Osteocyte (in vitro differentiated cells): ENCODE measurements at regions not wholly inside any gene's neighbourhood (a gene's known extent, or its start where the extent isn't known, plus 50 kb on each side); places are given as distances from the start of the nearest gene placed in this dataset.

Experiments used
- DNase-seq: peaks from one replicate; pipeline ENCODE4 v3.0.0; 2021; ENCODE audit warnings: mixed read lengths; ENCODE audit not compliant: unreplicated experiment; ENCODE audit errors: extremely low spot score
- H3K27ac Mint-ChIP-seq: one replicate; pipeline ENCODE4 v1.8.0; 2021; ENCODE audit warnings: mild to moderate bottlenecking, mixed read lengths; ENCODE audit not compliant: unreplicated experiment
- H3K27me3 Mint-ChIP-seq: one replicate; pipeline ENCODE4 v1.8.0; 2021; ENCODE audit warnings: mixed read lengths; ENCODE audit not compliant: unreplicated experiment
- H3K36me3 Mint-ChIP-seq: one replicate; pipeline ENCODE4 v1.8.0; 2021; ENCODE audit warnings: mixed read lengths; ENCODE audit not compliant: unreplicated experiment
- H3K4me1 Mint-ChIP-seq: one replicate; pipeline ENCODE4 v1.8.0; 2021; ENCODE audit warnings: mixed read lengths; ENCODE audit not compliant: unreplicated experiment
- H3K4me3 Mint-ChIP-seq: one replicate; pipeline ENCODE4 v1.8.0; 2021; ENCODE audit warnings: mild to moderate bottlenecking, moderate library complexity, mixed read lengths; ENCODE audit not compliant: unreplicated experiment
- H3K9me3 Mint-ChIP-seq: one replicate; pipeline ENCODE4 v1.8.0; 2021; ENCODE audit warnings: mixed read lengths; ENCODE audit not compliant: unreplicated experiment
- CTCF ChIP-seq: fragments of 200-600 bp; sonication (generic); IDR thresholded peaks from 2 replicates; pipeline ENCODE4 v1.5.0; 2021; ENCODE audit warnings: antibody characterized with exemption, mild to moderate bottlenecking, moderate library complexity

DNA sequence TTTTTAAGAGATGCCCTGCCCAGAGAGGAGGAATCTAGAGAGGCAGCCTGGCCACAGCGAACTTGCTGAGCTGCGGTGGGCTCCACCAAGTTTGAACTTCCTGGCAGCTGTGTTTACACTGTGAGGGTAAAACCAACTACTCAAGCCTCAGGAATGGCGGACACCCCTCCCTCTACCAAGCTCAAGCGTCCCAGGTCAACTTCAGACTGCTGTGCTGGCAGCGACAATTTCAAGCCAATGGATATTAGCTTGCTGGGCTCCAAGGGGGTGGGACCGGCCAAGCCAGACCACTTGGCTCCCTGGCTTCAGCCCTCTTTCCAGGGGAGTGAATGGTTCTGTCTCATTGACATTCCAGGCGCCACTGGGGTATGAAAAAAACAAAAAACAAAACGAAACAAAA, 289.4 kb downstream of the KCNS3 start:
- peaks cover 2% of the 10 kb centered on the region for H3K27me3 Mint-ChIP-seq
- no peaks in the 10 kb centered on the region for H3K4me1 Mint-ChIP-seq
- no peak overlapping the region for H3K4me3 Mint-ChIP-seq
- H3K36me3 Mint-ChIP-seq, result no peaks in the 10 kb centered on the region
- no peak for DNase-seq
- H3K9me3 Mint-ChIP-seq, result no peaks in the 10 kb centered on the region
- TF ChIP-seq CTCF, result no peak
- no peak overlapping the region for H3K27ac Mint-ChIP-seq

DNA sequence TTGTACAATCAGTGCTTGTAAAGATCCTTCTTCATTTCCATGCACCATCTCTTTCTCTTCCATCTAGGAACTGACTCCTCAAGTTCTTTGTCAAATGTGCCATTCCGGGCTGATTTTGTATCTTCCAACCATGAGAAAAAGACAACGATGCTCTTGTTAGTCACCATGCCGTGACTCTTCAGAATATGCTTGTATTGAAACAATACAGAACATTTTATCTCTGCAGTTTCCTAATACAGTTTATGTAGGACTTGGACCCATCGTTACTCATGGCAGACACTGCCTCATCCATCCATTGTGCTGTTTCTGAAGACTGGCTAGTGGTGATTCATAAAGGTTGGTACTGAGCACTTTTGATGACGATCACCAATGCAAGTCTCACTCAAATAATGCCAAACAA, 283.2 kb downstream of the KCNS3 start:
- TF ChIP-seq CTCF, result no peak
- no peak for DNase-seq
- Mint-ChIP-seq H3K9me3 (no peaks in the 10 kb centered on the region), H3K36me3 (no peaks in the 10 kb centered on the region), H3K4me1 (no peaks in the 10 kb centered on the region), H3K4me3 (no peak overlapping the region), H3K27me3 (no peaks in the 10 kb centered on the region), H3K27ac (no peak overlapping the region)

DNA sequence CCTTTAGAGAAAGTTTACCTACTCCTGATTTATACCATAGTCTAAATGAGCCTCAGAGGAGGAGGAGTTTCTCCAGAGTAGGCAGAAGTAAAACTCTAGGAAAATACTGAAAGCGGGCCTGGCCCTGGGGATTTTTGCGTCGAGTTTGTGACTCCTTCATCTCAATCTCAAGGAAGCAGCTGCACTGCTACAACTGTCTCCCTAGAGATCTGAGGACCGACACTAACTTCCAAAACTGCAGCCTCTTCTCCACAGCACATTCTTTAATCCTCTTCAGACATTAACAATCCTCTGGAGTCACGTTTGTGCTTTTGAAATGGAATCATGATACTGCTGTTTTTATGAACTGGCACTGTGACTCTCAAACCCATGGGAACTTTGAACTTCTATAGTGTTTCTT, 281.4 kb downstream of the KCNS3 start:
- no peak for DNase-seq
- no peaks in the 10 kb centered on the region for H3K27me3 Mint-ChIP-seq
- H3K9me3 Mint-ChIP-seq, result no peaks in the 10 kb centered on the region
- no peaks in the 10 kb centered on the region for H3K36me3 Mint-ChIP-seq
- TF ChIP-seq CTCF, result no peak
- no peak overlapping the region for H3K4me3 Mint-ChIP-seq
- no peaks in the 10 kb centered on the region for H3K4me1 Mint-ChIP-seq
- H3K27ac Mint-ChIP-seq, result no peak overlapping the region

- Mint-ChIP-seq H3K27ac (no peak overlapping the region), H3K36me3 (no peaks in the 10 kb centered on the region), H3K9me3 (no peaks in the 10 kb centered on the region), H3K4me1 (no peaks in the 10 kb centered on the region), H3K4me3 (no peak overlapping the region), H3K27me3 (no peaks in the 10 kb centered on the region)
- TF ChIP-seq CTCF, result no peak
- no peak for DNase-seq
Observed at GRCh38 chr2:18156421-18156820, 278.0 kb downstream of the KCNS3 start.

- no peak for DNase-seq
Observed at GRCh38 chr2:18156002-18156401, 277.5 kb downstream of the KCNS3 start.

More at GRCh38 chr2:18156002-18156401, 277.5 kb downstream of the KCNS3 start:
- Mint-ChIP-seq H3K9me3 (no peaks in the 10 kb centered on the region), H3K27me3 (no peaks in the 10 kb centered on the region), H3K27ac (no peak overlapping the region), H3K4me1 (no peaks in the 10 kb centered on the region), H3K4me3 (no peak overlapping the region), H3K36me3 (no peaks in the 10 kb centered on the region)
- no peak for TF ChIP-seq CTCF
